Pancreas (tissue), 10 donors: ENCODE measurements at regions not wholly inside any gene's neighbourhood (a gene's known extent, or its start where the extent isn't known, plus 50 kb on each side); places are given as distances from the start of the nearest gene placed in this dataset.

ENCODE experiments used
- ATAC-seq, 4 donors: fragments of 200-7000 bp; cut with Tn5 transposase; one replicate each; pipeline versions ENCODE4 v1.8.0 to v1.9.1; 2020; ENCODE audit warnings: mild to moderate bottlenecking in 4 of 4, moderate library complexity in 4 of 4
- DNase-seq, 6 donors: peaks; one replicate each; pipeline ENCODE4 v3.0.0-alpha.2; 2020
- FAIRE-seq: peaks from 2 replicates; lab custom pipeline; 2012; peaks lifted over from hg19 to GRCh38; lab: Jason Lieb, UNC
- H3K27ac ChIP-seq, 4 donors: fragments of 200-600 bp; sonication (generic); 1 replicate in 3 of 4; 2 replicates in 1 of 4; pipeline versions ENCODE4 v1.5.0 to v1.8.0; 2020
- H3K27me3 ChIP-seq, 4 donors: fragments of 200-600 bp; one replicate each; pipeline ENCODE4 v1.8.0; 2021
- H3K36me3 ChIP-seq, 3 donors: fragments of 200-600 bp; sonication (generic) in 1 of 3; one replicate each; pipeline versions ENCODE4 v1.5.0 to v1.8.0; 2020 to 2021
- H3K4me1 ChIP-seq, 3 donors: fragments of 200-600 bp; one replicate each; pipeline ENCODE4 v1.8.0; 2021
- H3K4me3 ChIP-seq, 4 donors: fragments of 200-600 bp; sonication (generic) in 2 of 4; one replicate each; pipeline versions ENCODE4 v1.5.0 to v1.8.0; 2020 to 2021
- H3K9me3 ChIP-seq, 4 donors: fragments of 200-600 bp; one replicate each; pipeline ENCODE4 v1.8.0; 2021
- WGBS, 2 donors: extraction: QIAGEN DNeasy Blood & Tissue Kit; methylation state at CpG; one replicate each; pipeline ENCODE4 v1.1.7; 2013; 5-methylcytosine and 5-hydroxymethylcytosine counted together
- intact Hi-C, 3 donors: fragments of 100-400 bp; cut with DNase I; formaldehyde crosslinking; loops; one replicate each; pipeline versions ENCODE4 v1.11.1 to v1.14.2; 2022
- TF ChIP-seq, protein P1 (sequence below), 4 donors: fragments of 200-600 bp; sonication (generic) in 3 of 4; IDR thresholded peaks; one replicate each; pipeline versions ENCODE4 v1.5.0 to v1.8.0; 2021; ENCODE audit warnings: antibody characterized with exemption in 4 of 4
- donor health status: healthy with polysubstance abuse.
- donor health status: DM: no; HTN: no; CAD: no; lungs with moderate emphysema.
- donor health status: DM: no; HTN: no; CAD: no.
- donor health status: control.
- donor health status: control.
- donor health status: Bipolar disorder and iron deficiency.
- donor health status: DM: yes; HTN: yes; CAD: no.
- donor health status: DM: no; HTN: no; CAD: no.
- donor health status: DM: no; HTN: no; CAD: no.
- donor health status: DM: yes; HTN: yes; CAD: no.

DNA sequence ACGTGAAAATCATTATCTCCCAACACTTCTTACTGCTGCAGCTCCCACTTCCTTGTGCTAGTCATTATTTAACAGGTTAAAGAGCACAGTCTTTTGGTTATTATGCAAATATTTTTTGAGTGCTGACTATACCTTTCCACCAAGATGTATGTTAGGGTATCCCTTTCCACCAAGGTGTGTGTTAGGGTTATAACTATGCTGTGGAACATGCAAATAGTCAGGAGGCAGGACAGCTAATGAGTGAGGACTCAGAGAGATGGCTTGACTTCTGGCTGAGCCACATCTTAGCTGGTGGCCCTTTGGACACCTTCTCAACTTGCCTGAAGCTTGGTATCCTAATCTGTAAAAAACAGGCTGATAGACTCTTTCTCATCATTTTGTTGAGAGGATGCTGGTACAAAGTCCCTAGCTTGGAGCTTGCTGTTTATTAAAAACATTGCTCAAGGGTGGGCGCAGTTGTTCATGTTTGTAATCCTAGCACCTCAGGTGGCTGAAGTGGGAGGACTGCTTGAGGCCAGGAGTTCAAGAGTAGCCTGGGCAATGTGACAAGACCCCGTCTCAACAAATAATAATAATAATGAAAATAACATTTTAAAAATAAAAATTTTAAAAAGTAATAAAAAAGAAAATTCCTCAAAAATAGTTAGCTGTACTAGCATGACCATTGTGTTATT, 160.5 kb upstream of the ADAMTS9 start:
- H3K9me3 ChIP-seq: no peaks in the 10 kb centered on the region
- H3K27ac ChIP-seq: no peak overlapping the region
- no peaks in the 10 kb centered on the region for H3K36me3 ChIP-seq
- TF ChIP-seq, protein P1, sequence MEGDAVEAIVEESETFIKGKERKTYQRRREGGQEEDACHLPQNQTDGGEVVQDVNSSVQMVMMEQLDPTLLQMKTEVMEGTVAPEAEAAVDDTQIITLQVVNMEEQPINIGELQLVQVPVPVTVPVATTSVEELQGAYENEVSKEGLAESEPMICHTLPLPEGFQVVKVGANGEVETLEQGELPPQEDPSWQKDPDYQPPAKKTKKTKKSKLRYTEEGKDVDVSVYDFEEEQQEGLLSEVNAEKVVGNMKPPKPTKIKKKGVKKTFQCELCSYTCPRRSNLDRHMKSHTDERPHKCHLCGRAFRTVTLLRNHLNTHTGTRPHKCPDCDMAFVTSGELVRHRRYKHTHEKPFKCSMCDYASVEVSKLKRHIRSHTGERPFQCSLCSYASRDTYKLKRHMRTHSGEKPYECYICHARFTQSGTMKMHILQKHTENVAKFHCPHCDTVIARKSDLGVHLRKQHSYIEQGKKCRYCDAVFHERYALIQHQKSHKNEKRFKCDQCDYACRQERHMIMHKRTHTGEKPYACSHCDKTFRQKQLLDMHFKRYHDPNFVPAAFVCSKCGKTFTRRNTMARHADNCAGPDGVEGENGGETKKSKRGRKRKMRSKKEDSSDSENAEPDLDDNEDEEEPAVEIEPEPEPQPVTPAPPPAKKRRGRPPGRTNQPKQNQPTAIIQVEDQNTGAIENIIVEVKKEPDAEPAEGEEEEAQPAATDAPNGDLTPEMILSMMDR (IDR thresholded peaks at IDR 0.05): no peak
- no peak overlapping the region for H3K4me3 ChIP-seq
- H3K4me1 ChIP-seq: no peaks in the 10 kb centered on the region
- intact Hi-C loops: no loop called here
- no peaks in the 10 kb centered on the region for H3K27me3 ChIP-seq
- FAIRE-seq: no peak
- 70 to 83% methylated on average over 3 of the region's 3 CpGs for WGBS, 2 donors
- ATAC-seq: no peak
- no peak for DNase-seq

DNA sequence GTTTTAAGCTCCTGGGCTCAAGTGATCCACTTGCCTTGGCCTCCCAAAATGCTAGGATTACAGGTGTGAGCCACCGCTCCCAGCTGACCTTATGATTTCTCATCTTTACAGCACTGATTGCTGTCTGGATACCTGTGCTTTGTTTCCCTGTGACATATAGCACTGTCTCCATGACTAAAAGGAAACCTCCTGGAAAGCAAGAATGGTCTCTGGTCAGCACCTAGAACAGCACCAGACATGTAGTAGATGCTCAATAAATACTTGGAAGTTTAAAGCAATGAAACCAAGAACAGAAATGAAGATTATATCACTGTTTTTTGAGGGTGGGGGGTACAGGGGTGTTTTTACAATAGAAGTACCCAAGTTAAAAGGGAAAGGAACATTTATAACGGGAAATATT, 156.8 kb upstream of the ADAMTS9 start:
- no peak for FAIRE-seq
- no peaks in the 10 kb centered on the region for H3K4me1 ChIP-seq
- 93 to 97% methylated on average over 2 of the region's 2 CpGs for WGBS, 2 donors
- H3K36me3 ChIP-seq: no peaks in the 10 kb centered on the region
- ATAC-seq: no peak
- H3K27ac ChIP-seq: no peak overlapping the region
- DNase-seq: no peak
- H3K27me3 ChIP-seq: no peaks in the 10 kb centered on the region
- intact Hi-C loops: no loop called here
- no peaks in the 10 kb centered on the region for H3K9me3 ChIP-seq
- H3K4me3 ChIP-seq: no peak overlapping the region
- TF ChIP-seq, protein P1 (IDR thresholded peaks at IDR 0.05): no peak

DNA sequence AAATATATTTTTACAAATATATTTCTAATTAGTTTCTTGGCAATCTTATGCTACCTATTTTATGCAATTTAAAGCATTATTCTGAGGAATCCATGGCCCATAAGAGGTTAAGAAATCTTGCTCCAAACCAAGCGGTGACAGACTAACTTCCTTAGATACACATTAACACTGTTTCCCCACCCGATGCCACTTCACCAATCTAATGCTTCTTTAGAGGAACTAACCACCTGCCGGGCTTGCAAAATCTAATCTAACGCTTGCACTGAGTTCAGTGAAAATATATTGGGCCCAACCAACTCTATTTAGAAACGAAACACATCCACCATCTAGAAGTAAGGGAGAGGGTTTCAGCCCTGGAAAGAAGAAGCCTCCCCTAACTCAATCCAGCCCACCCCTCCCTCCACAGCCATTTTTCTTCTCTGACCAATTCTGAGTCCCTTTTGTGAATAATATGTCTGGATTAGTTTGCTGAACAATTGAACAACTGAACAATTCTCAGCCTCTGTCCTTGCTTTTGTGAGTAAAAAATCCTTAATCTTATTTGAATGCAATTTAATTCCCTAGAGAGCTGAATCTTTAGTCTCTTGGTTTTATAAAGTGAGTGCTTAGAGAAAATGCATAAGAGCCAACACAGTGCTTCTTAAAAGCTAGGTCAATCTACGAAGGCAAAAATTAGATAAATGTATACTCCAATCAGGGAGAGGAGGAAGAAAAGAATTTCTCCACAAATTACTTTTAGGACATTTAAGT, 150.4 kb upstream of the ADAMTS9 start:
- Histone ChIP-seq H3K27me3 (no peaks in the 10 kb centered on the region), H3K4me3 (no peak overlapping the region), H3K36me3 (no peaks in the 10 kb centered on the region), H3K9me3 (no peaks in the 10 kb centered on the region), H3K4me1 (no peaks in the 10 kb centered on the region), H3K27ac (no peak overlapping the region)
- intact Hi-C loops: no loop called here
- no peak for FAIRE-seq
- DNase-seq: no peak
- 48 to 57% methylated on average over 6 of the region's 6 CpGs for WGBS, 2 donors
- ATAC-seq: no peak
- TF ChIP-seq, protein P1 (IDR thresholded peaks at IDR 0.05): no peak

DNA sequence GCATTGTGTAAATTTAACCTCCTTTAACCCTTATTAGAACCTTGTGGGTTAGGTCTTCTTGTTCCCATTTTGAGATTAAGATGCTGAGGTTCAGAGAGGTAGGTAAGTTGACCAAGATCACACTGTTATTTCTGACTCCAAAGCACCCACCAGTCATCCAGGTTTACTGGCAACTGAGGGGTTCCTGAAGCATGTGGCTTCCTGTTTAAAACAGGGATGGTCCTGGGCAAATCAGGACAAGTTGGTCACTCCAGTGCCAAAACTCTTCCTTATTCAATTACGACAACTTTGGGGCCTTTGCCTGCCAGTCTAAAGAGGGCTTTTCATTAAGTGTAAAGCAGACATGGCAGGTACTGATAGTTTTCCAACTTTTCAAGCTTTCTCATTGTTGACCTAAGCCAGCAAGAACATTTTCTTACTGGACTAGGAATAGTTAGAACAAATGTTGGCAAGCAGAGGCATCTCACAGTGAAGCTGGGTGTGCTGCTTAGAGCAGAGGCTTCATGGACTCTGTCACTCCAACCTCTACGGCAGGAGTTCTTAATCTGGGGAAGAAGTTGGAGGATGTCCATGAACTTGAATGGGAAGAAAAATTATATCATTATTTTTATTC, 149.4 kb upstream of the ADAMTS9 start:
- no peak for FAIRE-seq
- 76 to 80% methylated on average over 2 of the region's 2 CpGs for WGBS, 2 donors
- ATAC-seq: no peak

More for the DNA sequence above, 149.4 kb upstream of the ADAMTS9 start:
- intact Hi-C loops: no loop called here
- DNase-seq: no peak
- Histone ChIP-seq H3K27me3 (no peaks in the 10 kb centered on the region), H3K27ac (no peak overlapping the region), H3K4me1 (no peaks in the 10 kb centered on the region), H3K36me3 (no peaks in the 10 kb centered on the region), H3K4me3 (no peak overlapping the region), H3K9me3 (no peaks in the 10 kb centered on the region)
- TF ChIP-seq, protein P1 (IDR thresholded peaks at IDR 0.05): no peak
